Stimulated activated CD4-positive, alpha-beta T cell treated with anti-CD3 and anti-CD28 coated beads, Interleukin-2, amount 100 ng/mL, for 48 hours (primary cell): ENCODE measurements at regions not wholly inside any gene's neighbourhood (a gene's known extent, or its start where the extent isn't known, plus 50 kb on each side); places are given as distances from the start of the nearest gene placed in this dataset.

Experiments used
- DNase-seq, 2 donors: peaks; one replicate each; pipeline ENCODE4 v3.0.0-alpha.2; 2020

DNA sequence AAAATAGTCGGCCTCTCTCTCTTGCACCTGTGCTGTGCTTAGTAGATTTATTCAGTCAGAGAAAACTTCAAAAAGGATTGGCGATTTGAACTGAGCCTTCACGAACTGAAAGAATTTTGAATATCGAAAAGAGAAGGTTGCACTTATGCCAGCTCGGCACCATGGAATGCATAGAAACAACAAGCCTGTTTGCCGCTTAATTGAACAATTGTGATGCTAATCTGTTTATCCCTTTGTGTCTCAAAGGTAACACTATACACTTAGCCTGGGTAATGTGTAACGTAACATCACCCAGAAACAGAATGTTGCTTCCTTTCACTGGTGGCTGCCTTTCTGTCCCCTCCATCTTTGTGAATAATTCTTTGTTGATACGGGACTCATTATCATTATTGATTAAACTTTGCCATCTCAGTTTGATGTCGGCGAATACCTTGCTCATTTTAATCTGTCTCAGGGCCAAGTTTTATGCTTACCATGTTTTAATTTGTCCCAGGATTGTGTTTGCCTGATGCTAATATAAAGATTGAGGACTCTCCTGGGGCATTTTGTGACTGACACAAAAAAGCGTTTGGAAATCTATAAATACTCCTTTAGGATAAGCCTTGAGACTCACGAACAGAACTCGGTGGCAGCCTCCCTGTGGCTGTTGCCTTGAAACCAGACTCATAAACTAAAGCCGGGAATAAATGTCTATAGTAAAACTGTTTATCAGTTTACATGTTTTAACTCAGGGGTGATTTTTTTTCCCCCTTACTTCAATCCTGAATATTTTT, 400.5 kb downstream of the RAPGEF2 start:
- no peak for DNase-seq

DNA sequence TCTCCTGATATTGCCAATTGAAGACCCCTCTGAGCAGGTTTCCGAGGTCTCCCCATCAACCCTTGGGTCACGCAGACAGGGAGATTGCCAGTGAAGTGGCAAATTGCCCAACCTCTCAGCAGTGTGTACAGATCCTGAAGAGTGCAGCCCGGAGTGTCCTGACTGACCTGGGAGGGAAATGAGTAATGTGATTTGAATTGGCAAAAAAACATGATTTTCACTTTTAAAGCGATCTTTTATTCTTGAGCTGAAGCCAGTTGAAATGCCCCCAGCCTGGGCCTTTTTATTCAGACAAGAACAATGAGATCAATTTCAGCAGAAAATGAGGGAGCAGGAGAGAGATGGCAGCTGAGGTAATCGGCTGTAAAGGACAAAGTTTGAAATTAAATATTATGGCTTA, 401.8 kb downstream of the RAPGEF2 start:
- no peak for DNase-seq

DNA sequence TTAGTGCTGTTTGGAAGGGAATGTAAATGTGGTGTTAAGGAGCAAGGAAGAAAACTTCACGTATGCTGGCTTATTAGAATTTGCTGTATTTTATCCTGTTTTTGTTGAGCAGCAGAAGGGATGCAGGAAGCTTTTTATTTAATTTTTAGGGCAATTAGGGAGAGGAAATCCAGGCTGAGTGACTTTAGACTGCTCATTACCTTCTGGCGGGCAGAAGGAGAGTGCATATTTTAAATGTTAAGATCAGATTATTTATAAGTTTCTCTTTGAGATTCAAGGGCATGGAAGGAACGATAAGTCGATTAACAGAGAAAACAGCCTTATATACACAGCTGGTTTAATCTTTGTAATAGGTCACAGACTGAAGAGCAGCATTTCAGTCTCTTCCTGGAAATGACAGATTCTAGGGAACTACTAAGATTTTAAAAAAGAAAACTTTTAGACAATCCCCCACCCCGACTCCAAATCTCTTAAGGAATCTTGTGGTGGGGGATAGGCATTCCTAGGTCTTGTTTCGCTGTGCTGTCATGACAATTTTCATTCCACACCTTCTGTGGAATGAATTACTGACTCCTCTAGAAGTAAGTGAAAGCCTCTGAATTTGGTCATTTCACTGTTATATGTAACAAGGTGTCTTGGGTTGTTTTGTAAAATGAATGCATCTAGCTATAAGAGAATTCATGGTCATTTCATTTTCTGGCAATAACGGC, 402.5 kb downstream of the RAPGEF2 start:
- no peak for DNase-seq

DNA sequence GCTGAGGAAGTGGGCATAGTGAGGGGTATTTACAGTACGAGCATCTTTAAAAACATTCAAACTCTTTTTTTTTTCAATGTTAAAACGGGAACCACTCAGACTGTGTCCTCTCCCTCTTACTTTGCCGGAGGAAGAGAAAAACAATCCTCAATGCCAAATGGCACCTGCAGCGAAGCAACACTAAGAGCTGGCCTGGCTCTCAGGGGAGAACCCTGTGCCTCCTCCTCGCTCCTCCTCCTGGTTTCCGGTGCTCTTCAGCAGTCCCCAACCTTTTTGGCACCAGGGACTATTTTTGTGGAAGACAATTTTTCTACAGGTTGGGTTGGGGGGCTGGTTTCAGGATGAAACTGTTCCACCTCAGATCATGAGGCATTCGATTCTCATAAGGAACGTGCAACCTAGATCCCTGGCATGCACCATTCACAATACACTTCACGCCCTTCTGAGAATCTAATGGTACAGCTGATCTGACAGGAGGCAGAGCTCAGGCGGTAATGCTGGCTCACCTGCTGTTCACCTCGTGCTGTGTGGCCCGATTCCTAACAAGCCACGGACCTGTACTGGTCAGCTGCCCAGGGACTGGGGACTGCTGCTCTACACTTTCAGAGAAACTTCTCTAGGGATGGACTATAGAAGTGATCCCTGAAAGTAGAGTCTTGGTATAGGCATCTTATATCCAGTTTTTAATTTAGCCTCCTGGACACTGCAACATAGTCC, 404.1 kb downstream of the RAPGEF2 start:
- no peak for DNase-seq

DNA sequence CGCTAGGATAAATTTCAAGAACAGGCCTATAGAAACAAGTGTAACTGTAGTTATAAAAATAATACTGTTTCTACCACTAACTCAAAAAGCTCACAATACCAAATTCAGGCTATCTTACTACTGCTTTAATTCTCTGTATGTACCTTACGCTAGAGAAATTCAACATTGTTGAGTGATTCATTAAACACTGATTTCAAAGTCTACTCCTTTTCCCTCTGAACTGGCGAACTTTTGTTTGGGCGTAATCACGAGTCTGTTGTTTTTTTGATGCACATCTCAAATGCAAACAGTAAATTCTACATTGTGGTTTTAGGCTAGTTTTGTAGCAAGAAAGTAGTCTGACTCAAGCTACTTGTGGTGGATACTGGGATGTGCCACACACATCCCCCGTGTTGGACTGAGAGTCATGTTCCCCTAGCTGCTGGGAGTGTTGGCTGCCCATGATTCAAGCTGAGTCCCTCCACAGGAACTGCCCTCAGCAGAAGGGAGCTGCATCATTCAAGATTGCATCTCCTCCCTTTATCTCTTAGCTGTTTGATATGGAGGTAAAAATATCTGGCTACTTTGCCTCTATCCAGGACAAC, 406.1 kb downstream of the RAPGEF2 start:
- no peak for DNase-seq

DNA sequence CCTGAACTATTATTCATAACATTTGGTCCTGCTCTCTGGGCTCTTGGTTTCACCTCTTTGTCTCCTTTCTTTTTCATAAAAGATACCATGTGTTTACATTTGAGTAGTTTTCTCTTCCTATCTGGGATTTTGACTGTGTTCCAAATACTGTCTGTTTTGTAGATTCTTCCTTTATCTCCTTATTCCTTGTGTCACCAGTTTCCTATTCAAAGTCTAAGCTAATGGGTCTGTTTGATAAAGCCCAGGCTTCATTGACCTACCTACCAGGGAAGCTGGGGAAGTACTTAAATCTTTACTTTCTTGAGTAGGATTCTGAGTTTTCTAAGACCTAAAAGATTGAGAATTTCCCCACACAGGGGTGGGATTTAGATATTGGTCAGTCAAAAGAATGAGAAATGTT, 409.5 kb downstream of the RAPGEF2 start:
- no peak for DNase-seq

DNA sequence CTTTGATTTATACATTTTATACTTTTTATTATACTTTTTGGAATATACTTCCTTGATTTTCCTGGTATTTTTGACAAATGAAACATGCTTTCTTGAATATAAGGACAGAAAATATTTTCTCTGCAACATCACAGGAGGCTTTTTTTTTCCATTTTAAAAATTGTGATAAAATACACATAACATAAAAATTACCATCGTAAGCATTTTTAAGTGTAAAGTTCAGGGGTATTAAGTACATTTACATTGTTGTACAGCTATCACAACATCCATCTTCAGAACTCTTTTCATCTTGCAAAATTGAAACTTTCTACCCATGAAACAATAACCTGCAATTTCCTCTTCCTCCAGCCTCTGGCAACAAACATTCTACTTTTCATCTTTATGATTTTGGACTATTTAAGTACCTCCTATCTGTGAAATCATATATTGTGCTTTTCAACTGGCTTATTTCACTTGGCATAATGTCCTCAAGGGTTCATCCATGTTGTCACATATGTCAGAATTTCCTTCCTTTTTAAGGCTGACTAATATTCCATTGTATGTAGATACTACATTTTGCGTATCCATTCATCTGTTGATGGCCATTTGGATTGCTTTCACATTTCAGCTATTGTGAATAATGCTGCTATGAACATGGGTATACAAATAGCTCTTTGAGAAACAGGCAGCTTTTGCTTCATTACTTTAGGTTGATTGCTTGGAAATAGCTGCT, 412.6 kb downstream of the RAPGEF2 start:
- DNase-seq: no peak

DNA sequence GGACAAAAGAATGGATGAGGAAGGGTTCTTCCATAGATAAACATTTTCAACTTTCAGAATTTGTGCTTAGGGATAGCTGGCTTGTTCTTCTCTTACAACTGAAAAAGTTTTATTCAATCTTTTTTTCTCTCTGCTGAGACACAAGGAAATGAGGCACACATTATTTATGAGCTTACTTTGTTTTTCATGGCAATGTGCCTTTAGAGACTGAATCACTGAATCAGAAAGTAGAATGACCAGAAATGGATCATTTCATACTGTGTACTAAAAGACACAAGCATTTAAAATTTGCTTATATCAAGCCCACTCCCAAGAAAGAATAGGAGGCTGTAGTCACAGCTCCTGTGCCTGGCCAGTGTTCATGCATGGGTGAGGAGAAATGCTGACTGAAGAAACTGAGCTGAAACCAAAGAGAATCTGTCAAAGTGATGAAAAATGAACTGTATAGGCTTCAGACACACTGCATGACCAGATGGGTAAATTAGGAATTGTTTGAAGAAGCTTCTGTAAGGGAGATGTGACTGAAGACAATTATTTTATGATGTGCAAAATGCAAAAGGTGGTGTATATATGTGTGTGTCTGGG, 413.8 kb downstream of the RAPGEF2 start:
- DNase-seq: no peak

DNA sequence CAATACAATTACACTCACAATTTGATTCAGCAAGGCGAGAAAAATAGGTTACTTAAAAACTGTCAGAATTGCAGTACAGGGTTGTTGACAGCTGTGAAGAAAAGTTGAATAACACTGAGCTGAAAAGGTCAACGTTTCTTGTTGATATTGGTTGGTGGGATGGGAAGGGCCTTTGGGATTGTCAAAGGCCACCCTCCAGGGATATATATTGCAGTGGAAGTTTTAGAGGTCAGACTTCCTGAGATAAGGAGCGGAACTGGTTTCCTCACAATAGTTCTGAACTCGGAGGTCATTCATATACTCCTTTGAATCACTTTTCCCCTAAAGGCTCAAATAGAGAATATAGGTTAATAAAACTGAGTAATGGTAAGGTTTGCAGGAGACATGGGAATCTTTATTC, 417.2 kb downstream of the RAPGEF2 start:
- DNase-seq: no peak

DNA sequence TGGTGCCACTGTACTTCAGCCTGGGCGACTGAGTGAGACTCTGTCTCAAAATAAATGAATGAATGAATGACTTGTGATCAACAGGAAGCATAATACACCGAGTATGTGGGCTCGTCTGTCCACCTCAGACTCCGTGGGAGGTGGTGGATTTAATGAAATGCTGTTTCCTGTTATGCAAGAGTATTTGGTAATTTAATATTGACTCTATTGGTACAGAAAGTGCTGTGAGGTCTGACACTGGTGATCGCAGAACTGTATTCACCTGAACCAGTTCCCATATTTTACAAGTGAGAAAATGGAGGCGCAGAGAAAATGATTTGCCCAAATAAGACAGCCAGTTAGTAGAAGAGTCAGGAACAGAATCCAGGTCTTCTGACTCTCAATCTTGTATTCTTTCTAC, 423.3 kb downstream of the RAPGEF2 start:
- DNase-seq: no peak

DNA sequence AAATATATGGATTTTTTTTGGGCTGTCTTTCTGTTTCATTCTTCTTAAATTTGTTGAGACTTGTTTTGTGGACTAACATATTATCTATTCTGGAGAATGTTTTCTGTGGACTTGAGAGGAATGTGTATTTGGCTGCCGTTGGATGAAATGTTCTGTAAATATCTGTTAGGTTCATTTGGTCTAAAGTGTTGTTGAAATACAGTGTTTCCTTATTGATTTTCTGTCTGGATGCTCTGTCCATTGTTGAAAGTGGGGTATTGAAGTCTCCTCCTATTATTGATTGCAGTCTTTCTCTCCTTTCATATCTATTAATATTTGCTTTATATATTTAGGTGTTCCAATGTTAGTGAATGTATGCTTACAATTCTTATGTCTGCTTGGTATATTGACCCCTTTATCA, 431.8 kb downstream of the RAPGEF2 start:
- no peak for DNase-seq

DNA sequence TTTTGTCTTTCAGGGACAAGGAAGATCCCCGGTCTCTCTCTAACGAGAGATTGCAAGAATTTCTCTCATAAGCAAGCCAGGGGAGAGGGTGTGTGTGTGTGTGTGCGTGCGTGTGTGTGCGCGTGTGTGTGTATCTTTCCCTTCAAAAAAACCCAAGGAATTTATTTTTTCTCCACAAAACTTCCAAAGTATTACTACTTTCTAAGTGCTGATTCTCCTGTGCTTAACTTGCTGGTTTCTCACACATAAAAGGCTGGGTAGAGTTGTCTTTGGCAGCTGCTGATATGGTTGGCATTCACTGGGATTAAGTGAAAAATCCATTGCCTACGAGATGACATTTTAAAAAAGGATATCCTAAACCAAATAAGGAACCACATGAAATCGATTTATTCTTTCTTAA, 435.7 kb downstream of the RAPGEF2 start:
- DNase-seq: no peak

DNA sequence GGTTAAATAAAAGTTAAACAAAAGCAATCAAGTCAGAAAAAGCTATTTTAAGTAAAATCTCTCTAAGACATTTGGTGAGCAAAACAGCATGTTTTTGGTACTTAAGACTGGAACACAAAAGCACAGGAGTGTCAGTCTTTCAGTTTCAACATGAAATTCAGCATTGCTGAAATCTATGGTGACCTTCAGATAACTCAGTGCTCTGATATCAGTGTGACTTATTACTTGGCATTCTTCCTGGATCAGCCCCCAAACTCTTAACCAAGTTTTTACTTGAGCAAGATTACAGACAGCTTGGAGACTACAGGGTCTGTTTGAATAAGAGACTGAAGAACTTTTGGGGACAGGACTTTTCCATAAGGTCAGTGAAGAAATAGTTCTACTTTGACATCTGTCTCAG, 437.2 kb downstream of the RAPGEF2 start:
- no peak for DNase-seq

DNA sequence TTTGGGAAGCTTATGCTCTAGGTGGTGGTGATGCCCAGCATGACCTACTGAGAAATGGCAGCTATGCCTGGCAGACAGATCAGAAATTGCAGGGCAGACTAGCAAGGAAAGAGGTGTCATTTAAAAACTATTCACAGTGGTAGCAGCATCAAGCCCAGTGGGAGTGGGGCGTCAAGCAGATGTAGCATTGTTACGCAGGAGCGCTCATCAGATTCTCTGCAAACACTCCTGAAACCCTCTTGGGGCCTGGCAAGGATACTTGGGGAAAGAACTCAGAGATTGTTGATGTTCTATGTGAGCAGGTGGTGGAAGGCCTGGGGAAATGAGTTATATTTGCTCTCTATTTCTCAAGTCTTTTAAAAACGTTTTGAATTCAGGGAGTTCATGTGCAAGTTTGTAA, 437.6 kb downstream of the RAPGEF2 start:
- DNase-seq: no peak

DNA sequence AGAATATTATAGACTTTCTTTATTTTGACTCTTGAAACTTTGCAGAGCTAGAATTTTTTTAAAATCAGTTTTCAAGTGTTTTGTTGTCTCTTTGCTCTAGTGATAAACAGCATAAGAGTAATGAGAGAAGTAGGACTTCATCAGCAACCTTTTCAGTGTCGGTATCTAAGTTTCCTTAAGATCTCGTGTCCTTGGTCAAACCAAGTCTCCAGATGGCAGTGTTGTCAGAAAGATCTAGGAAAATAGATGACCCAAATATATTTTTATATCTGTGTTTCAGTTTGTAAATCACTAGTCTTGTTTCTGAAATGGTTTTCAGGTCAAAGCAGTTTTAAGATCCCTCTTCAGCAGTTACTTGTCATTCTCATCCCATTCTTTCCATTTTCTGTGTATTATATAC, 438.3 kb downstream of the RAPGEF2 start:
- no peak for DNase-seq

DNA sequence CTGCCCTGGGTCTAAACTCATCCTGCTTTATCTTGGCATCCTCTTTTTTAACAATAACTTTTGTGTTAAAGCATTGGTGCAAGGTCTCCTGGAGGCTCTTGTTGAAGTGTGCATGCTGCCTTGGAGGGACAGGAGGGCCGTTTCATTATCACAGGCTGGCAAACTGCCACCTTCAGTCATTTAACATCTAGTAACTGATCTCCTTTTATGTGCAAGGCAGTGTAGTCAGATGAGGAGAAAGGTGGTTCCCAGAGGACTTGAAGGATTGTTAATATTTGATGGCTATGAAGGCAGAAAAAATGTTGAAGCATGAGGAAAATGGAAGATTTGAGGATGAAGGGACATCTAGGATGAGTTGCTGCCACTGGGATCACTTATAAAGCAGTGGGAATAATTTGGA, 439.4 kb downstream of the RAPGEF2 start:
- no peak for DNase-seq

DNA sequence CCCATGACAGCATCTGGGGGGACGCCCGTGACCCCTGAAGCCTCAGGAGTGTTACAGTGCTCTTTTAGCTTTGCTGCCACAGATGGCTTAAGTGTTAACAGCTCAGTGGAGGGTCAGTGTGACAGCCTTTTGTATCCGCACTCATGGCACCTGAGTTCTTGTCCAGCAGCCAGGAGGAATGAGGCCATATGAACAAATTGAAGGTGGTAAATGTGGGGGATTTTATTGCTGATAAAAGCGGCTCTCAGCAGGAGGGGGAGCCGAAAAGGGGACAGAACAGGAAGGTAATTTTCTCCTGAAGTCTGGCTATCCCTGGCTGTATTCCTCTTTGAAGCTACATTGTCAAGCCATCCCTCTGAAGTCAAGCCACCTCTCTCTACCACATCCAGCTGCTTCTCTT, 441.0 kb downstream of the RAPGEF2 start:
- DNase-seq: no peak

DNA sequence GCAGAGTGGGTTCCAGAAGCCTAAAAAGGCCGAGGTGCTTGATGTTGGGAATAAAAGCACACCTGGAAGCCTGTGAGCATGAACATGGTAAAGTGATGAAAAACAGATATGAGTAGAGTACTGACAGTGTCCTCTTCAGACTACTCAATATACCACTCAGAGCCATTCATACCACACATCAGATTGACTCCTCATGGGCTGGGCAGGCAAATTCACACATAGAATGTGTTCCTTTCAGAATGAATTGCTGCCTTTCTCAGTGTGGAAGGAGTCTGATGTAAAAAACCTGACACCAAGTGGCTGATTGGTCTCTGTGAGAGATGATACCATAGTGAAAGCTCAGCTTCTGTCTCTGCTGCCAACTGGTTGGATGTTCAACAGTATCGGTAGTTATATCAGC, 442.7 kb downstream of the RAPGEF2 start:
- DNase-seq: no peak

DNA sequence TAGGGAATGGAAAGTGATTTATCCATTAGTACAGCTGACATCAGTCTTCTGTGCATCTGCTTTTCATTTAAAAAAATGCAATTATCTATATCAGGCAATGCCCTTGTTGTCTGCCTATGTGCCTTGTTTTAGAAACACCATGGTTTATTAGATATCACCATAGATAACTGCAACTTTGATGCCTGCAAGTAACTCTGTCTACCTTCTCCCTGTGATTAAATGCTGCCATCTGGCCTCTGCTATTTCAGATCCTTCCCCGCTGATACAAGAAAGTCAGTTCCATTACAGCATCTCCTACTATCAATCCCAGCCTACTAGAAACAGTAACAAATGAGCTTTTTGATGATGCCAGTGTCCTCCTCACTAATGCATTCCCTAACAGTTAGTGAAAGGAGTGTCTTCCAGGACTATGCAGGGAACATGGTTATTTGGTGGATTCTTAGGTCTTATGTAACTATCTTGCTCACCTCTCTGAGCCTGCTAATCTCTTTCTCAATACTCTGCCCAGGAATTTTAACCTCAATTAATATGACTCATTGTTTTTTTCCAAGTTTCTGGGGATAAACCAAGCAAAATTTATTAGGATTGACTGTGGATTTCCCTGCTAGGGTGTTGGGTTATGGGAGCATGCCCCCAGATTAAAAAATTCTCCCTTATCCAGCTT, 444.9 kb downstream of the RAPGEF2 start:
- no peak for DNase-seq

DNA sequence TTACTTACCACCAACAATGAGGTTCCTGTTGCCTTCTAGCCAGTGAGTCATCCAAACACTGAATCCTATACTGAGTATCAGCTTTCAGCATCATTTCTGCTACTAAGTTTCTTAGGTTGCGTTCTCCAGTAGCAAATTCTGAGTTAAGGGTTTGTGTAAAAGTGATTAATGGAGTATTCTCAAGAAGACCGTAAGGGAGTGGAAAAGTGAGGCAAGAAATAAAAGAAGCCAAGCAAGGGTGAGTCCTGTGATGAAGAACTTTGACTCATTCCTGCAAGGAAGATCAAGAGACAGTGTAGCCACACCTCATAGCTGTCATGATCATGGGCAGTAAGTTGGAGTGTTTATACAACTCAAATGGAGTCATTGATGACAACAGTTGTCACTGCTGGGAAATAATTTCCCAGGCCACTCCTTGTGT, 446.2 kb downstream of the RAPGEF2 start:
- DNase-seq: no peak

DNA sequence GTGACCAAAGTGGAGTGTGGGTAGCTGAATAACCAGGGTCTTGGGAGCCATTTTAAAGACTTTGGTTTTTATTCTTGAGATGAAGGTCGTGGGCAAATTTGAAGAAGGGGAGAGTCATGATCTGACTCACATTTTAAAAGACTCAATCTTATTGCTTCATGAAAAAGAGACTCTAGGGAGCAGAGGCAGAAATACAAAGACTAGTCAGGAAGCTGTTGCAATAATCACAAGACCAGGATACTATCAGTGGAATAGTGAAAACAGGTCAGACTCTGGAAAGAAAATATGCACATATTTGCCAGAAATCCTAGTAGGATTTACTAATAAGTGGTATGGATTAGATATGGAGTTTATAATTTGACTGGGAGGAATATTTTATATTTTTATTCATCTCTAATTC, 448.4 kb downstream of the RAPGEF2 start:
- DNase-seq: no peak
